ENCODE measurements at regions not wholly inside any gene's neighbourhood (a gene's known extent, or its start where the extent isn't known, plus 50 kb on each side); places are given as distances from the start of the nearest gene placed in this dataset.
"Not testable (repeated sequence)": the region's sequence is repeated elsewhere in the genome, so short reads cannot be mapped to it uniquely, and the experiment has no call there.

GRCh38 chr10:57593983-57594573 is 673.6 kb downstream of the IPMK start:
- DNase-seq (ENCODE audit: low read depth in 2 of 2, low spot score in 1 of 2): no peak

DNA sequence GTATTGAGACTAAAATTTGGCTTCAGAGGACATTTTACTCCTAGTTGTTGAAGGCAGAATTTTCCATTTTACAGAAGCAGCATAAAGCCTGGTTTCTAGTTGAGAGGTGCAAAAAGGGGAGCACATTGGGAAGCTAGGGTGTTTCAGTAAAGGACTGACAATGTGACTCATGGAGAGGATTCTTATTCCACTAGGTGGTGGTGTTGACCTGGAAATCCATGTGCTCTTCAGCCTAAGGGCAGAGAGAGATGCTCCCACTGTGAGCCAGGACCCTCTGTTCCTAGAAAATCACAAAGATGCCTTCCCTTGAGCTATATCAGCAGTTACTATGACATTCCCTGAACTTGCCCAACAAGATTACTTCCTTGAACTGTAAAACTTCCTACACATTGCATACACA is 687.8 kb downstream of the IPMK start:
- DNase-seq (ENCODE audit: low read depth in 2 of 2, low spot score in 1 of 2): no peak

GRCh38 chr10:57562211-57562610 is 705.5 kb downstream of the IPMK start:
- DNase-seq (ENCODE audit: low read depth in 2 of 2, low spot score in 1 of 2): no peak

GRCh38 chr10:57551774-57552173 is 715.9 kb downstream of the IPMK start:
- DNase-seq (ENCODE audit: low read depth in 2 of 2, low spot score in 1 of 2): not testable (repeated sequence)

GRCh38 chr10:57535306-57535705 is 732.4 kb downstream of the IPMK start:
- no peak for DNase-seq (ENCODE audit: low read depth in 2 of 2, low spot score in 1 of 2)

DNA sequence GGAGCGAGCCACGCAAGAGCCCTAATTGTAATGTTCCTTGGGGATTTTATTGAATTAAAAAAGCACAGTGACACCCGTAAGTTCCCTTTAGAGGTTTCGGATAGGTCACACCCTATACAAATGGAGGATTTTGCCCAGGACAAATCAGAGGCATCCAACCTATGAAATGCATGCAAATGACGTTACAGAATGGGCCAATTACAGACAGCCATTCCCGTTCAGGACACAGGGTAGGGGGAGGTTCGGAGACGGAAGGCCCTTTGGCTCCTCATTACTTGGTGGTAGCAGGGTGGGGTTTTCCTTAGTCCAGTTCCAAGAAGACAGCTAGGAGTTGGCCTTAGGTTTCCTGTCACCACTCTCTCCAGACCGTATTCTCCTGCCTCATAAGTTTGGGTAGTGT is 754.1 kb downstream of the IPMK start:
- no peak for DNase-seq (ENCODE audit: low read depth in 2 of 2, low spot score in 1 of 2)

DNA sequence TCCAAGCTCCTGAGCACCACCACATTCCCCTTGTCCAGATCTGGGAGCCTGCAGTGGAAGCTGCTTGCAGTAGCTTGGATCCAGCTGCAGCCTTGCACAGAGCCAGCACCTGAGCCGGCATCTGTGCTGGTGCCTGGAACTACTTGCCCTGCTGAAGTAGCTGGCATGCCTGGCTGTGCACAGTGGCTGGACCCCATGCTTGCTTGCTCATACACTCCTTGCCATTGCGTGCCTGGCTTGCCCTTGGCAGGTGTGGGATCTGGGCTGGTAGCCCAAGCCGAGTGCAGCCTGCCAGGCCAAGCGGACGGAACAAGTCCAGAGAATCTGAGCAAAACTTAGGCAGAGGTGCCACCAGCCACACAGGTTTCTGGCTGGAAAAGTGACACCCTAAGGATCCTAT is 759.9 kb downstream of the IPMK start:
- DNase-seq (ENCODE audit: low read depth in 2 of 2, low spot score in 1 of 2): no peak

DNA sequence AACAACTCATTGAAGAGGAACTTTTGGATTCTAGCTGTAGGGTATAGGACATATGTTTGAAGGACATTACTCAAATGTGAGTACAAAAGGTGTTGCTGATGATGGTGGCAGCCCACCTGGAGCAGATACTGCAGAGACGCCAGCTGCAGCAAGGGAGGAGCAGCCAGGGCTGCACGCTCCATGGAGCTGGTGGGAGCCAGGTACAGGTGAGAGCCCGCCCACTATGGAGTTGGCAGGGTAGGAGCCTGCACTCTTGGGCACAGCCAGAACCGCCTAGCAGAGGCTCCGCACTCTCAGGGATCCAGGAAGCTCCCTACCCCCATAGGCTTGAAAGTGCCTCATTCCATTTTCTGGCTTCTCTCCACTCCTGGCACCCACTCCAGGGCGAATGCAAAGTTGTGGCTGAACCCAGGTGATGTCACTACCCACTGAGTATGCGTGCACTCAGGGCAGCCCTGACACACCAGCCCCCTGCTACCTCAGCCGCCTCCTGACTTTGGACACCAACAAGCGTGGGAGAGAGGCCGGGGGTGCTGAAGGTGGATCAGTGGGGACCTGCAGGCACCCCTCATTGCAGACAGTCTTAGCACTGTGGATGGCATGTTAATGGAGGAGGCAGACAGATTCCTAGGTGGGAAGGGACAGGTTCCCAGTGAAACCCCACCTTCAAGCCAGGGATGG is 761.1 kb downstream of the IPMK start:
- DNase-seq (ENCODE audit: low read depth in 2 of 2, low spot score in 1 of 2): no peak

GRCh38 chr10:57494486-57494885 is 773.2 kb downstream of the IPMK start:
- no peak for DNase-seq (ENCODE audit: low read depth in 2 of 2, low spot score in 1 of 2)

- DNase-seq (ENCODE audit: low read depth in 2 of 2, low spot score in 1 of 2): no peak
These were observed 785.4 kb downstream of the IPMK start for GRCh38 chr10:57482259-57482658.

- DNase-seq (ENCODE audit: low read depth in 2 of 2, low spot score in 1 of 2): no peak
These were observed 794.7 kb downstream of the IPMK start for GRCh38 chr10:57472823-57473619.

DNA sequence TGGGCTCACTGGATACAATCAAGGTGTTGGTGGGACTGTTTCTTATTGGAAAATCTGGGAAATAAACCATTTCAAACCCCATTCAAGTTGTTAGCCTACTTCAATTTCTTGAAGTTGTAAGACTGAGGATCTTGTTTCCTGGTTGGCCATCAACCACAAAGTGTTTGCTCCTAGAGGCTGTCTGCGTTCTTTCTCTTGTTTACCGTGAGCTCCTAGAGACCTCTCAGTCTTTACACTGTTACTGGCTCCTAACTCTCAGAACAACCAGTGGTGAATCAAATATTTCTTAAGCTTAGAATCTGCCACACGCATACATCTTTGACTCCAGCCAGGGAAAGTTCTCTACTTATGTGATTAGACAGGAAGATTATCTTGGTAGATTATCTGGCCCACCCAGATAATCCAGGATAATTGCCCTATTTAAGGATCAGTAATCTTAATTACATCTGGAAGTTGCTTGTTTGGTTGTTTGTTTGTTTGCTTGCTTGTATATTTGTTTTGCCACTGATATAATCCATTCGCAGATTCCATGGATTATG is 798.7 kb downstream of the IPMK start:
- DNase-seq (ENCODE audit: low read depth in 2 of 2, low spot score in 1 of 2): no peak

DNA sequence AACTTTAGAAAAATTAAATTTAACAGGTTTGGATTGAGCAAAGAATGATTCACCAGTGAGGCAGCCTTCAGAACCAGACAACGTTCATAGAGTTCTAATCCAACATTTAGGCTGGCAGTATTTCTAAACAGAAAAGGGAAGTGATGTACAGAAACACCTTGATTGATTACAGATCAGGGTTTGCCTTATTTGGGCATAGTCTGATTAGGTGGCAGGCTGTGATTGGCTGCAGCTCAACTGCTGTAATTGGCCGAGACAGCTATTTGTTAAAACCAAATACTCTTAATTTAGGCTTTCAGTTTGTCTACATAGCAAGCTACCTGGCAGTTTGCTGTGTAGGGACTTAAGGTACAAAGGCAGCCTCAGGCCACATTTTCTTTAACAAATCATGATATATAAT is 802.5 kb downstream of the IPMK start:
- no peak for DNase-seq (ENCODE audit: low read depth in 2 of 2, low spot score in 1 of 2)

- no peak for DNase-seq (ENCODE audit: low read depth in 2 of 2, low spot score in 1 of 2)
These were observed 807.2 kb downstream of the IPMK start for GRCh38 chr10:57460540-57460939.

GRCh38 chr10:57457972-57458512 is 809.7 kb downstream of the IPMK start:
- DNase-seq (ENCODE audit: low read depth in 2 of 2, low spot score in 1 of 2): no peak

DNA sequence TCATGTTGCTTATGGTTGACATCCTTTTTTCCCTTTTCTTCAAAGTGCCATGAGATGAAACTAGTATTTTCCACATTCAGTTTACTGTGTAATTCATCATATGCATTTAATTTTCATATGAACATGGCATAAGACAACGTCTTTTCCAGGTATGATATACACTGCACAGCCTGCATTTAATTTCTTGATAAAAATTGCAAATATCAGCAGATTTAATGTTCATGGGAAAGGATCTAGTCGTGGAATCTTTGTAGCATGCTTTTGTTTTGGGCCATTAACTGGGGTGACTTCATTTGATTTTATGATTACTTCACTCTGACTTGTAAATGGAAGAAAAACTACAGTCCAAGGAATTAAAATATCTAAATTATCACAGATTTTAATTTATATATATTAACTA is 837.3 kb downstream of the IPMK start:
- no peak for DNase-seq (ENCODE audit: low read depth in 2 of 2, low spot score in 1 of 2)

- no peak for DNase-seq (ENCODE audit: low read depth in 2 of 2, low spot score in 1 of 2)
These were observed 846.8 kb downstream of the IPMK start for GRCh38 chr10:57420881-57421280.

DNA sequence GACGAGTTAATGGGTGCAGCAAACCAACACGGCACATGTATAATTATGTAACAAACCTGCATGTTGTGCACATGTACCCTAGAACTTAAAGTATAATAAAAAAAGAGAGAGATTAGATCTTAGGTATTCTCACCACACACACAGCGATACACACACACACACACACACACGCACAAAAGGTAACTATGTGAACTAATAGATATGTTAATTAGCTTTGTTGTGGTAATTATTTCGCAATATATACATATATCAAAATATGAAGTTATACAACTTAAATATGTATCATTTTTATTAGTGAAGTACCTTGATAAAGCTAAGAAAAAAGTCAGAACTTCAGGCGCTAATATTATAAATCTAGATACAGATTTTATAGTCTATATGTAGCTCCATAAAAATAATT is 849.2 kb downstream of the IPMK start:
- DNase-seq (ENCODE audit: low read depth in 2 of 2, low spot score in 1 of 2): no peak

DNA sequence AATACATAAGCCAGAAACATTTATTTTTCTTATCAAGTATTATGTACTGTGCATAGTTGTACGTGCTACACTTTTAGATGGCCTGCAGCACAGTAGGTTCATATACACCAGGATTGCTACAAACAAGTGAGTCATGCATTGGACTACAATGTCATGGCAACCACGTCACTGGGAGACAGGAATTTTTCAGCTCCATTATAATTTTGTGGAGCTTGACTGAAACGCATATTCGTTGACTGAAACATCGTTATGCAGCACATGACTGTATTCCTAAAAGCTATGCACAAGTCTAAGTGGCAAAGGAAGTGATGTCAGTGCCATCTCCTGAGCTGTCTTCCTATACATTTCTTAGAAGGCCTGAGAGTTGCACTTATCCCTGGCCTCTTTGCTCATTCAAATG is 871.8 kb downstream of the IPMK start:
- DNase-seq (ENCODE audit: low read depth in 2 of 2, low spot score in 1 of 2): no peak

GRCh38 chr10:57367412-57367811 is 900.3 kb downstream of the IPMK start:
- DNase-seq (ENCODE audit: low read depth in 2 of 2, low spot score in 1 of 2): no peak

DNA sequence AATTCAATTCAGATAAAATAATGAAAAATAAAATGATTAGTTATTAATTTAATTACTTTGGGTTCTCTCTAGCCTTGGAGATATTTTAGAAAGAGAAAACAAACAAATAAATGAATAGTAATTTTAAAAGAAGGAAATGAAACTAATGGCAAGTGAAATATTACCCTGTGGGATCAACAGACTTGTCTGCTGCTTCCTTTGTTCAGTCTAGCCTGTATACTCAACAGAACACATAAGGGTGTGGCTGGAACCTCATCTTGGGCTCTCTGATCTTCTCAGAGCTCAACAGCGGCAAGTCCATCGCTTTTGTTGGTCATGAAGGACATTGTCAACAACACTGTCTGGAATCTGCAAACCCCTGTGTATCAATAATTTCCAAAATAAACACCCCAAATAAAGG is 904.9 kb downstream of the IPMK start:
- no peak for DNase-seq (ENCODE audit: low read depth in 2 of 2, low spot score in 1 of 2)

Measured in stimulated activated CD8-positive, alpha-beta memory T cell treated with anti-CD3 and anti-CD28 coated beads, Interleukin-4, amount 100 ng/mL, for 4 hours (primary cell).